HG03175 (cell line): ENCODE measurements at regions not wholly inside any gene's neighbourhood (a gene's known extent, or its start where the extent isn't known, plus 50 kb on each side); places are given as distances from the start of the nearest gene placed in this dataset.

Experiments
- ATAC-seq: cut with Tn5 transposase; IDR thresholded peaks from one replicate; pipeline ENCODE4 v1.9.1; 2021; ENCODE audit warnings: mild to moderate bottlenecking, moderate library complexity; ENCODE audit not compliant: unreplicated experiment

GRCh38 chr3:59653405-59654122, 603.7 kb upstream of the CFAP20DC start:
- ATAC-seq, result no peak

- no peak for ATAC-seq
Measured at GRCh38 chr3:59644479-59645402, 594.9 kb upstream of the CFAP20DC start.

GRCh38 chr3:59641169-59641899, 591.5 kb upstream of the CFAP20DC start:
- no peak for ATAC-seq

- no peak for ATAC-seq
Measured at GRCh38 chr3:59632760-59633573, 583.1 kb upstream of the CFAP20DC start.

GRCh38 chr3:59631482-59631881, 581.7 kb upstream of the CFAP20DC start:
- ATAC-seq, result no peak

- no peak for ATAC-seq
Measured at GRCh38 chr3:59621037-59621436, 571.2 kb upstream of the CFAP20DC start.

GRCh38 chr3:59620325-59620724, 570.5 kb upstream of the CFAP20DC start:
- no peak for ATAC-seq

- ATAC-seq, result no peak
Measured at GRCh38 chr3:59612444-59612715, 562.6 kb upstream of the CFAP20DC start.

- no peak for ATAC-seq
Measured at GRCh38 chr3:59611649-59612443, 562.0 kb upstream of the CFAP20DC start.

GRCh38 chr3:59609657-59610348, 560.0 kb upstream of the CFAP20DC start:
- no peak for ATAC-seq

GRCh38 chr3:59608356-59608755, 558.5 kb upstream of the CFAP20DC start:
- no peak for ATAC-seq

- no peak for ATAC-seq
Measured at GRCh38 chr3:59607656-59608055, 557.8 kb upstream of the CFAP20DC start.

- ATAC-seq, result no peak
Measured at GRCh38 chr3:59606638-59607266, 556.9 kb upstream of the CFAP20DC start.

- no peak for ATAC-seq
Measured at GRCh38 chr3:59605944-59606534, 556.2 kb upstream of the CFAP20DC start.

- ATAC-seq, result no peak
Measured at GRCh38 chr3:59605318-59605717, 555.5 kb upstream of the CFAP20DC start.

GRCh38 chr3:59601486-59601885, 551.7 kb upstream of the CFAP20DC start:
- ATAC-seq, result no peak

GRCh38 chr3:59600631-59601030, 550.8 kb upstream of the CFAP20DC start:
- no peak for ATAC-seq

GRCh38 chr3:59596741-59597140, 546.9 kb upstream of the CFAP20DC start:
- no peak for ATAC-seq

GRCh38 chr3:59595830-59596229, 546.0 kb upstream of the CFAP20DC start:
- ATAC-seq, result no peak
